HAP-1 (cell line): ENCODE measurements at regions not wholly inside any gene's neighbourhood (a gene's known extent, or its start where the extent isn't known, plus 50 kb on each side); places are given as distances from the start of the nearest gene placed in this dataset.
"Not testable (repeated sequence)": the region's sequence is repeated elsewhere in the genome, so short reads cannot be mapped to it uniquely, and the experiment has no call there.

Experiments used
- DNase-seq, 2 experiments: peaks; one replicate each; pipeline ENCODE4 v3.0.0-alpha.2; 2016 to 2020; ENCODE audit warnings: low spot score in 2 of 2
- H3K27me3 ChIP-seq: fragments of 250-450 bp; sonication (Bioruptor Pico); 2 replicates; pipeline ENCODE4 v1.5.1; 2020; ENCODE audit warnings: low read depth, mild to moderate bottlenecking, moderate library complexity
- H3K36me3 ChIP-seq: fragments of 250-450 bp; sonication (Bioruptor Pico); replicated peaks from 2 replicates; pipeline ENCODE4 v1.5.1; 2020; ENCODE audit warnings: mild to moderate bottlenecking
- H3K4me1 ChIP-seq: fragments of 250-450 bp; sonication (Bioruptor Pico); 2 replicates; pipeline ENCODE4 v1.5.1; 2020; ENCODE audit warnings: mild to moderate bottlenecking
- H3K4me3 ChIP-seq: fragments of 250-450 bp; sonication (Bioruptor Pico); 2 replicates; pipeline ENCODE4 v1.5.1; 2020; ENCODE audit warnings: mild to moderate bottlenecking, moderate library complexity
- H3K9me3 ChIP-seq: fragments of 250-450 bp; sonication (Bioruptor Pico); 2 replicates; pipeline ENCODE4 v1.5.1; 2020; ENCODE audit warnings: mild to moderate bottlenecking, moderate library complexity
- in situ Hi-C: fragments of 300-500 bp; cut with MboI; formaldehyde crosslinking; loops from 3 replicates; pipeline ENCODE4 v1.14.3; 2020; ENCODE audit warnings: low sequenced_read_pairs, inconsistent platforms, mixed read lengths

DNA sequence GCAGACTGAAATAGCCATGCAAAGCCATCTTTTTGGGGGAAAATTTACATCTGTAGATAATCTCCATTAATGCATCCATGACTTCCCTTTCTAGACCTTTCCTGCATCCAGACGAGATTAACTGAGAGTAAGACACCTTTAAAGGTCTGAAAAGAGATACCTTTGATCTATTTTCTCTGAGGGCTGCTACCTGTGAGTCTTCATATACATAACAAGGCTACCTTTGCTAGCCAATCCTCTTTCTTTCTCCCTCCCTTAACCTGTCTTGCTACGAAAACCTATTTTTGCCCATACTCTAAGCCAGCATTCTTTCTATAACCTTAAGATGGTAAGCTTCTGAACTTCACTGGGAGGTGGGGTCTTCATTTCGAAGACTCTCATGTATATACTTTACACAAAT lies 908.5 kb upstream of the FBXO33 start:
- Histone ChIP-seq H3K4me3 (no peak overlapping the region), H3K9me3 (no peaks in the 10 kb centered on the region), H3K4me1 (peaks cover 12% of the 10 kb centered on the region), H3K27me3 (no peaks in the 10 kb centered on the region), H3K36me3 (no peaks in the 10 kb centered on the region)
- in situ Hi-C loops, result no loop called here
- no peak for DNase-seq

DNA sequence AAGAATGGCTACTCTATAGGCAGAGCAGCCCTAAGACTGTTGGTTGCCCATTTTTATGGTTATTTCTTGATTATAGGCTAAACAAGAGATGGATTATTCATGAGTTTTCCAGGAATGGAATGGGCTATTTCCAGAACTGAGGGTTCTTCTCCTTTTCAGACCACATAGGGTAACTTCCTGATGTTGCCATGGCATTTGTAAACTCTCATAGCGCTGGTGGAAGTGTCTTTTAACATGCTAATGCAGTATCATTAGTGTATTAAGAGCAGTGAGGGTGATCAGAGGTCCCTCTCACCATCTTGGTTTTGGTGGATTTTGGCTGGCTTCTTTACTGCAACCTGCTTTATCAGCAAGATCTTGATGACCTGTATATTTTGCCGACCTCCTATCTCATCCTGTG lies 904.6 kb upstream of the FBXO33 start:
- peak; percentile 7 to 60 for DNase-seq
- Histone ChIP-seq H3K27me3 (no peaks in the 10 kb centered on the region), H3K4me1 (peaks cover 12% of the 10 kb centered on the region), H3K4me3 (no peak overlapping the region), H3K36me3 (no peaks in the 10 kb centered on the region), H3K9me3 (no peaks in the 10 kb centered on the region)
- in situ Hi-C loops, result no loop called here

DNA sequence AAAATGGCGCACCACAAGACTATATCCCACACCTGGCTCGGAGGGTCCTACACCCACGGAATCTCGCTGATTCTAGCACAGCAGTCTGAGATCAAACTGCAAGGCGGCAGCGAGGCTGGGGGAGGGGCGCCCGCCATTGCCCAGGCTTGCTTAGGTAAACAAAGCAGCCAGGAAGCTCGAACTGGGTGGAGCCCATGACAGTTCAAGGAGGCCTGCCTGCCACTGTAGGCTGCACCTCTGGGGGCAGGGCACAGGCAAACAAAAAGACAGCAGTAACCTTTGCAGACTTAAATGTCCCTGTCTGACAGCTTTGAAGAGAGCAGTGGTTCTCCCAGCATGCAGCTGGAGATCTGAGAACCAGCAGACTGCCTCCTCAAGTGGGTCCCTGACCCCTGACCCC lies 894.3 kb upstream of the FBXO33 start:
- H3K4me3 ChIP-seq, in situ Hi-C loops: not testable (repeated sequence)

DNA sequence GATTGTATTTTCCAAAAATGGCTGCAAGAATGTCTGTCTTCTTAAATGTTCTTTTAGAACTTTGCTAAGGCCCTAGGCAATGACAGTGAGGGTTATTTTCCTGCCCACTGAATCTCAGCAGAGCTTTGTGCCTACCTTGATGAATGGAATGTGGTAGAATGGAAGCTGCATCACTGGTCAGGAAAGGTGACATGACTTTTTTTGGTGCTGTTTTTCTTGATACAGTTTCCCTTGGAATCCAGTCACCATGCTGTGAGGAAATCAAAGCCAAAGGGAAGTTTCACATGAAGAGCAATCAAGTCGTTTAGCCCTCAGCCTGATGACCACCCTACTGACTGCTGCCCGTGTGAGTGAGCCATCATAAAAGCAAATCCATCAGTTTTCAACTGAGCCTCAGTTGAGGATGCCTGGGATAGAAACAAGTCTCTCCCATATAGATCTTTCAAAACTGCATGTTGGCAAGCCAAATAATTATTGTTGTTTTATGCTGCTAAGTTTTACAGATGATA lies 886.0 kb upstream of the FBXO33 start:
- DNase-seq, result no peak
- no peak overlapping the region for H3K4me3 ChIP-seq
- no peaks in the 10 kb centered on the region for H3K36me3 ChIP-seq
- in situ Hi-C loops, result no loop called here
- H3K9me3 ChIP-seq, result no peaks in the 10 kb centered on the region
- no peaks in the 10 kb centered on the region for H3K4me1 ChIP-seq
- H3K27me3 ChIP-seq, result no peaks in the 10 kb centered on the region

More for the DNA sequence above, 894.3 kb upstream of the FBXO33 start:
- H3K4me1 ChIP-seq, H3K9me3 ChIP-seq, H3K27me3 ChIP-seq, H3K36me3 ChIP-seq, DNase-seq: not testable (repeated sequence)

DNA sequence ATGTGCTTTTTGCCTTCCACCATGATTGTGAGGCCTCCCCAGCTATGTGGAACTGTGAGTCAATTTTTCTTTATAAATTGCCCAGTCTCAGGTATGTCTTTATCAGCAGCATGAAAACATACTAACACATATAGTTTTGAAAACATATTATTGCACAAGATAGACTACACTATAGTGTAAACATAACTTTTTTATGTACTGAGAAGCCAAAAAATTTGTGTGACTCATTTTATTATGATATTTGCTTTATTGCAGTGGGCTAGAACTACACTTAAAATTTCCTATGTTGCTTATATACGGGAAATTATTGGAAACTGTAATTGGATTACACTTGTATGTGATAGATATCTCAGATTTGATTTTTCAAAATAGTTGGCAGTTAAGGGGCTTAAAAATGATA lies 885.5 kb upstream of the FBXO33 start:
- DNase-seq, result no peak
- in situ Hi-C loops, result no loop called here
- Histone ChIP-seq H3K4me3 (no peak overlapping the region), H3K27me3 (no peaks in the 10 kb centered on the region), H3K9me3 (no peaks in the 10 kb centered on the region), H3K4me1 (no peaks in the 10 kb centered on the region), H3K36me3 (no peaks in the 10 kb centered on the region)

DNA sequence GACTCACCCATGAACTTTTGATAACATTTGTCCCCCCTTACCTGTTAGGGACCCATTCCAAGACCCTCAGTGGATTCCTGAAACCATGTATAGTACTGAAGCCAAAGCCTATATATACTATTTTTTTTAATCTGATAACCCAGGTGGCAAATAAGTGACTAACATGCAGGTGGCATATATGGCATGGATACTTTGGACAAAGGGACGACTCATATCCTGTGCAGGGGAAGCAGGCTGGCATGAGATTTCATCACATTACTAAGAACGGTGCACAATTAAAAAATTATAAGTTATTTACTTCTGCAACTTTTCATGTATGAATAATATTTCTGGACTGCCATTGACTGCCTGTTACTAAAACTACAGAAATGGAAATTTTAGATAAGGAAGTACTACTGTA lies 880.1 kb upstream of the FBXO33 start:
- no peaks in the 10 kb centered on the region for H3K9me3 ChIP-seq

DNA sequence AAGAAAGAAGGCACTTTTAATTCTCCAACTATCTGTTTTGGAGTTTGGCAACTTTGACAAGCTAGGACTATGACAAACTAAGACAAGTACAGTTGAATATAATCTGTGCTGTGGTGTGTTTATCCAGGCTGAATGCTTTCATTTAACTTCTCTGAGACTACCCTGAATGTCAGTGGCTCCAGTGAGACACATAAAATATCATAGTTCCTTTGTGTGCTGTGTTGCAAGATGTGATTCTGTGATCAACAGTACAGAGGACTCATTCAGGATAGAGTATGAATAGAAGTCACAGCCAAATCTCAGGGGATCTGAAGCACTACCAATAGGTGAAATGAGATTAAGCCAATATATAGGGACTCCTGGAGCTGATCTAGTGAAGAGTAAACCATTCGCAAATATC lies 876.9 kb upstream of the FBXO33 start:
- in situ Hi-C loops, result no loop called here
- Histone ChIP-seq H3K27me3 (no peaks in the 10 kb centered on the region), H3K4me1 (no peaks in the 10 kb centered on the region), H3K36me3 (no peaks in the 10 kb centered on the region), H3K9me3 (no peaks in the 10 kb centered on the region), H3K4me3 (no peak overlapping the region)
- DNase-seq, result no peak

More for the DNA sequence above, 880.1 kb upstream of the FBXO33 start:
- Histone ChIP-seq H3K4me1 (no peaks in the 10 kb centered on the region), H3K36me3 (no peaks in the 10 kb centered on the region), H3K4me3 (no peak overlapping the region), H3K27me3 (no peaks in the 10 kb centered on the region)
- no peak for DNase-seq
- in situ Hi-C loops, result no loop called here

DNA sequence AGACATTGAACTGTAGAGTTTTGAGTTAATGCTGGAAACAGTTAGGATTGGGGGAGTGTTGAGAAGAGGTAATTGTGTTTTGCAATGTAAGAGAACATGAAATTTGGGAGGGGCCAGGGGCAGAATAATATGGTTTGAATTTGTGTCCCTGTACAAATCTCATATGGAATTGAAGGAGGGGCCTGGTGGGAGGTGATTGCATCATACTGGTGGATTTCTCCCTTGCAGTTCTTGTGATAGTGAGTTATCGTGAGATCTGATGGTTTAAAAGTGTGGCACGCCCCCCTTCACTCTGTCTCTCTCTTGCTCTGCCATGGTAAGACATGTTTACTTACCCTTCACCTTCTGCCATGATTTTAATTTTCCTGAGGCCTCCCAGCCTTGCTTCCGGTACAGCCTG lies 876.0 kb upstream of the FBXO33 start:
- no peaks in the 10 kb centered on the region for H3K27me3 ChIP-seq
- no peak overlapping the region for H3K4me3 ChIP-seq

DNA sequence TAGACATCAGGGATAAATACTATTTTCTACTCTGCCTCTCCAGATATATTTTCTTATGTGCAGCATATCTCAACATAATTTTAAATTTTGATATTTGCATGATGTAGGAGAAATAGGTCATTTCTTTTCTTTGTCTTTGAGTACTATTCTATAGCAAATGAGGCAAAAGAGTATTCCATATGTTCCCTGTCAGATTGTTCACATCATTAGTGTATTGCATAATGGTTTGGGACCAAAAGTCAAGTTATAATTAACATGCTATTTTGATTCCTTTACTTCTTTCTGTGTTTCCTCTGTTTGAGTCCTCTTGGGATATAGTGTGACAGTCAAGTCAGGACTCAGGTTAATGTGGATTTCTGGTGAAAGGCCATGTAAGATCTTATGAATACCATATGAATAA lies 864.6 kb upstream of the FBXO33 start:
- no peaks in the 10 kb centered on the region for H3K4me1 ChIP-seq
- in situ Hi-C loops, result no loop called here
- no peak for DNase-seq
- no peaks in the 10 kb centered on the region for H3K36me3 ChIP-seq
- no peaks in the 10 kb centered on the region for H3K9me3 ChIP-seq
- H3K27me3 ChIP-seq, result no peaks in the 10 kb centered on the region
- H3K4me3 ChIP-seq, result no peak overlapping the region

More for the DNA sequence above, 876.0 kb upstream of the FBXO33 start:
- Histone ChIP-seq H3K9me3 (no peaks in the 10 kb centered on the region), H3K4me1 (no peaks in the 10 kb centered on the region), H3K36me3 (no peaks in the 10 kb centered on the region)
- in situ Hi-C loops, result no loop called here
- DNase-seq, result no peak

DNA sequence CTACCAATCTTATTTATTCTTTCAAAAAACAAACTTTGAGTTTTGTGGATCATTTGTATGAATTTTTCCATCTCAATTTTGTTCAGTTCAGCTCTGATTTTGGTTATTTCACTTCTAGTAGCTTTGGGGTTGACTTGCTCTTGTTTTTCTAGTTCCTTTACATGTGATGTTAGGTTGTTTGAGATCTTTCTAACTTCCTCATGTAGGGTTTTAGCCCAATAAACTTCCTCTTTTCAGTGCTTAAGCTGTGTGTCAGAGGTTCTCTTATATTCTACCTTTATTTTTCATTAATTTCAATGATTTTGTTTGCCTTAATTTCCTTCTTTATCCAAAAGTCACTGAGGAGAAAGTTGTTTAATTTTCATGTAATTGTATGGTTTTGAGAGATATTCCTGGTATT lies 860.4 kb upstream of the FBXO33 start:
- in situ Hi-C loops, result no loop called here
- no peak for DNase-seq
- Histone ChIP-seq H3K4me3 (no peak overlapping the region), H3K36me3 (no peaks in the 10 kb centered on the region), H3K9me3 (no peaks in the 10 kb centered on the region), H3K27me3 (no peaks in the 10 kb centered on the region), H3K4me1 (no peaks in the 10 kb centered on the region)

DNA sequence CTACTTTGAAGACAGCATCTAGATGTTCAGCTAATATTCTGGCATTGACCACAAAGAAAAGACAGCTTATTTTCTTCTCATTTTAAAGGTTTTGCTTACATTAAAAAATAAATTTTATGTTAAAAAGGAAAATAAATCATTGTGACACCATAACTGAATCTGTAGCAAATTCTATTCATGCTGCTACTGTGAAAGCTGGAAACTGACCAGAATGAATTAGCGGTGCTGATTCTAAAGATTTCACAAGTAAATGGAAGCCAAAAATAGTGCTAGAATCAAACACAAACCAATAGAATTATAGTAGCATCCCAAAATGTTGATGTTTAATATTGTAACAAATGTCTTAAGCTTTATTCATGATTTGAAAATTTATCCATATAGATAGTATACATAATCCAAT lies 850.0 kb upstream of the FBXO33 start:
- no peak for DNase-seq
- H3K9me3 ChIP-seq, result no peaks in the 10 kb centered on the region
- H3K4me3 ChIP-seq, result no peak overlapping the region
- H3K27me3 ChIP-seq, result no peaks in the 10 kb centered on the region
- H3K36me3 ChIP-seq, result no peaks in the 10 kb centered on the region
- in situ Hi-C loops, result no loop called here
- no peaks in the 10 kb centered on the region for H3K4me1 ChIP-seq

DNA sequence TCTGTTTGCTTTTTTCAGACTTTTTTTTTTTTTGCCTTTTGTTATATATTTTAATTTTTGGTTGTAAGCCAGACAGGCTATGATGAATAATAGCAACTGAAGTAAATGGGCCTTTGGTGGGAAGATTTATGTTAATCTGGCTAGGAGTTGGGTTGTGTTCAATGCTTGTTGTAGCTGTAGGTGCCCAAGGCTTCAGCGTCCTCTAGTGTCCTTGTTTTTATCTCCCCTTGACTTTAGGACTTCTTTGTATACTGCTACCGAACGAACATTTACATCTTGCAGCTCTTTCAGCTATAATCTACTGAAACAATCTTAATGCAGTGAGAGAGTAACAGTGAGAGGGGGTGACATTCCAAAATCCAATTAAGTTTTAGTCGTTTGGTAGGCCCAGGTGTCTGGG lies 848.4 kb upstream of the FBXO33 start:
- H3K36me3 ChIP-seq, result no peaks in the 10 kb centered on the region
- H3K27me3 ChIP-seq, result no peaks in the 10 kb centered on the region
- no peak for DNase-seq
- no peak overlapping the region for H3K4me3 ChIP-seq
- no peaks in the 10 kb centered on the region for H3K4me1 ChIP-seq
- no peaks in the 10 kb centered on the region for H3K9me3 ChIP-seq
- in situ Hi-C loops, result no loop called here

DNA sequence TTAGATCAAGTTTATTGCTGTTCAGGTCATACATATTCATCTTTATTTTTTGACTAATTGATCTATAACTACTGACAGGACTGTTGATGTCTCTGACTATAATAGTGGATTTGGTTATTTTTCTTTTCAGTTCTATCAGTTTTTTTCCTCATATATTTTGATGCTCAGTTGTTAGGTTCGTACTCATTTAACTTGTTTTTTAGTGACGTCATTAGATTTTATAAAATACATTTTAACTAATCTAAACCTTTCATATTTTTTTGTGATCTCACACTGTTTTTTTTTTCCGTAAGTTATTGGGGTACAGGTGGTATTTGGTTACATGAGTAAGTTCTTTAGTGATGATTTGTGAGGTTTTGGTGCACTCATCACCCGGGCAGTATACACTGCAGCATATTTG lies 841.2 kb upstream of the FBXO33 start:
- no peak for DNase-seq
- H3K4me1 ChIP-seq, result no peaks in the 10 kb centered on the region
- H3K36me3 ChIP-seq, result no peaks in the 10 kb centered on the region
- H3K27me3 ChIP-seq, result no peaks in the 10 kb centered on the region
- in situ Hi-C loops, result no loop called here
- no peak overlapping the region for H3K4me3 ChIP-seq
- no peaks in the 10 kb centered on the region for H3K9me3 ChIP-seq

DNA sequence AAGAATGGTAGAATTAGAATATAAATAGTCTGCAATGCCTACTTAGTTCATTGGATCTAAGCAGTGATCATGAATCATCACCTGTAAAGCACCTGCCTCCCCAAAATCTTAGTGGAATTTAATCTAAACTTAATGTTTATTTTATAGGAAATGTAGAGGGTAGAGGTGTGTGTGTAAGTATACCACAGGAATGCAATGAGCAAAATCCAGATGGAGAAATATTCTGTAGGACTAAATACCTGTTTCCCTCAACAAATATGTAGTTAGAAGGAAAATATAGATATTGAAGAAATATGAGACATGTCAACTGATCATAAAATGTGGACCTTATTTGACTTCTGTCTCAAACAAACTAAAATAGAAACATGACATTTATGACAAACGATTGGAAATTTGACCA lies 839.2 kb upstream of the FBXO33 start:
- Histone ChIP-seq H3K36me3 (no peaks in the 10 kb centered on the region), H3K4me1 (no peaks in the 10 kb centered on the region), H3K9me3 (no peaks in the 10 kb centered on the region), H3K4me3 (no peak overlapping the region), H3K27me3 (no peaks in the 10 kb centered on the region)
- DNase-seq, result no peak
- in situ Hi-C loops, result no loop called here

DNA sequence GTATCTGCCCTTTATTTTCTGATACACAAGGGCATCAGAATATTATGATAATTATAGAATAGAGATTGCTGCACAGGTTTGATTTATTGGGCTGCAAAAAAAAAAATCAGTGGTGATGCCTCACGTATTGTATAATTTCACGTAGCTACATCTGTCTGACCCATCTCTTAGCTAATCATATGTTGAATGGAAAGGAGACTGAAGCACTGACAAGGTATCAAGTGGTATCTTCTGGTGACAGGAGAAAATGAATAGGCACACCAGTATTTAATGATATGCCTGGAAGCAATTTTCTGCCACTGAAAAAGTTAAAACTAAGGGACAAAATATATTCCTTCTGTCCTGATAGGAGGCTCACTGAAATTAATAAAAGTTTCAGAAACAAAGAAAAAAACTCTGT lies 837.2 kb upstream of the FBXO33 start:
- no peak for DNase-seq
- Histone ChIP-seq H3K4me3 (no peak overlapping the region), H3K9me3 (no peaks in the 10 kb centered on the region), H3K36me3 (no peaks in the 10 kb centered on the region), H3K27me3 (no peaks in the 10 kb centered on the region), H3K4me1 (no peaks in the 10 kb centered on the region)
- in situ Hi-C loops, result no loop called here
